Endothelial cell of umbilical vein (primary cell): ENCODE measurements at regions not wholly inside any gene's neighbourhood (a gene's known extent, or its start where the extent isn't known, plus 50 kb on each side); places are given as distances from the start of the nearest gene placed in this dataset.

Experiments
- CTCF ChIP-seq, 2 donors: IDR thresholded peaks; 1 replicate in 1 of 2; 2 replicates in 1 of 2; pipeline ENCODE4 v1.5.1; 2011; ENCODE audit warnings: low read length in 2 of 2, mild to moderate bottlenecking in 2 of 2, moderate library complexity in 2 of 2, control low read depth in 1 of 2, inconsistent platforms in 1 of 2, low read depth in 1 of 2; ENCODE audit not compliant: insufficient read depth in 1 of 2; ENCODE audit errors: extremely low read depth in 1 of 2
- EZH2 ChIP-seq: IDR thresholded peaks from 2 replicates; pipeline ENCODE4 v1.6.1; 2012; ENCODE audit warnings: borderline replicate concordance, low read depth, mild to moderate bottlenecking, moderate library complexity, low read length, inconsistent platforms; ENCODE audit not compliant: severe bottlenecking
- JUN ChIP-seq: IDR thresholded peaks from 2 replicates; pipeline ENCODE4 v1.6.1; 2011; ENCODE audit warnings: borderline replicate concordance, low read depth; ENCODE audit not compliant: insufficient read length, insufficient read depth
- POLR2A ChIP-seq: IDR thresholded peaks from 2 replicates; pipeline ENCODE4 v1.6.1; 2012; ENCODE audit warnings: low read depth, mild to moderate bottlenecking, control low read depth, low read length

DNA sequence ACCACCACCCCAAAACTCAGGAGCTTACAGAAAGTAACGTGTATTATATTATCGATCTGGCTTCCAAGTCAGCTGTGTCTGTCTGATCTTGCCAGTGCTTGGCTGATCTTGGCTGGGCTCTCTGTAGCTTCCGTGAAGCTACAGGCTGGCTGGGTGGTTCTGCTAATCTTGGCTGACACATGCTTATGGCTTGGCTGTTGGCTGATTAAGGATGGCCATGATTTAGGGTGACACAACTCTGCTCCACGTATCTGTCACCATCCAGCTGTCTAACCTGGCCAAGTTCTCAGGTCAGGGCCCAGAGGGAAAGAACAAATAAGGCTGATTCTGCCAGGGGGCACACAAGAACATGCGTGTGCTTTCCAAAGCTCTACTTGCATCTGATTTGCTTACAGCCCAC lies 64.7 kb upstream of the PRL start:
- TF ChIP-seq CTCF (IDR thresholded peaks at IDR 0.05; ENCODE audit: extremely low read depth in 1 of 2, insufficient read depth in 1 of 2, low read depth in 1 of 2, low read length in 2 of 2) (no peak), POLR2A (no peak), JUN (no peak), EZH2 (no peak)
